Progenitor cell of endocrine pancreas (in vitro differentiated cells): ENCODE measurements at regions not wholly inside any gene's neighbourhood (a gene's known extent, or its start where the extent isn't known, plus 50 kb on each side); places are given as distances from the start of the nearest gene placed in this dataset.

Experiments
- DNase-seq: peaks from one replicate; pipeline ENCODE4 v3.0.0; 2021; ENCODE audit warnings: low spot score; ENCODE audit not compliant: unreplicated experiment
- H3K27ac Mint-ChIP-seq: 2 replicates; pipeline ENCODE4 v1.8.0; 2021; ENCODE audit warnings: mild to moderate bottlenecking, moderate library complexity, mixed read lengths
- H3K27me3 Mint-ChIP-seq: 2 replicates; pipeline ENCODE4 v1.8.0; 2021; ENCODE audit warnings: mixed read lengths
- H3K36me3 Mint-ChIP-seq: 2 replicates; pipeline ENCODE4 v1.8.0; 2022; ENCODE audit warnings: mixed read lengths; ENCODE audit not compliant: insufficient read depth
- H3K4me1 Mint-ChIP-seq: 2 replicates; pipeline ENCODE4 v1.8.0; 2021; ENCODE audit warnings: low read depth, mixed read lengths
- H3K4me3 Mint-ChIP-seq: 2 replicates; pipeline ENCODE4 v1.8.0; 2021; ENCODE audit warnings: low read depth, mild to moderate bottlenecking, moderate library complexity, mixed read lengths
- H3K9me3 Mint-ChIP-seq: 2 replicates; pipeline ENCODE4 v1.8.0; 2021; ENCODE audit warnings: low read depth, mixed read lengths
- TF ChIP-seq, protein P1 (sequence below): fragments of 200-600 bp; sonication (generic); IDR thresholded peaks from one replicate; pipeline ENCODE4 v1.5.0; 2021; ENCODE audit warnings: antibody characterized with exemption, mild to moderate bottlenecking; ENCODE audit not compliant: unreplicated experiment

DNA sequence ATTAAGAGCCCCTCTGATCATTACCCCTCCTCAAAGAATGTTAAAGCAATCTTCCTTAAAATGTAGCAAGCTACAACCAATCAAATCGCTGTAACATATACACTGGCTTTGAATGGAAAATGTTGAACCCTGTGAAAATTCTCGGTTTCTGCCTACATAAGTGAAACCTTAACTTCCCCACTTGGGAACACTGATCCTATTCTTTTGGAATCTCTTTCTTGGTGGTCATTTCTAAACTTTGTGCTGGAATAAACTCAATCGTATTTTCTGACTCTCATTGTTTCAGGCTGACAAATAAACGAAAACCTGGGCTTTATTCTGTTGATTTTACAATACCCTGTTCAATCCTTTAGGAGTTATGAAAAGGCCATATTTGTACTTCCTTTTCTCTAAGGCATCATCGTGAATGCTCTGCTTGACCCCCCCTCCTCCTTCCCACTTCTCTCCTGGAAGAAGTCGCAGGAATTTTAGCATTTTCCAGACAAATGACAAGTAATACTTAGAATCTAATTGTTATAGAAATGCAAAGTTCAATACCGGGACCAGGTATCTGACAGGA is 155.1 kb upstream of the FAM13C start:
- no peaks in the 10 kb centered on the region for H3K4me1 Mint-ChIP-seq
- TF ChIP-seq, protein P1, sequence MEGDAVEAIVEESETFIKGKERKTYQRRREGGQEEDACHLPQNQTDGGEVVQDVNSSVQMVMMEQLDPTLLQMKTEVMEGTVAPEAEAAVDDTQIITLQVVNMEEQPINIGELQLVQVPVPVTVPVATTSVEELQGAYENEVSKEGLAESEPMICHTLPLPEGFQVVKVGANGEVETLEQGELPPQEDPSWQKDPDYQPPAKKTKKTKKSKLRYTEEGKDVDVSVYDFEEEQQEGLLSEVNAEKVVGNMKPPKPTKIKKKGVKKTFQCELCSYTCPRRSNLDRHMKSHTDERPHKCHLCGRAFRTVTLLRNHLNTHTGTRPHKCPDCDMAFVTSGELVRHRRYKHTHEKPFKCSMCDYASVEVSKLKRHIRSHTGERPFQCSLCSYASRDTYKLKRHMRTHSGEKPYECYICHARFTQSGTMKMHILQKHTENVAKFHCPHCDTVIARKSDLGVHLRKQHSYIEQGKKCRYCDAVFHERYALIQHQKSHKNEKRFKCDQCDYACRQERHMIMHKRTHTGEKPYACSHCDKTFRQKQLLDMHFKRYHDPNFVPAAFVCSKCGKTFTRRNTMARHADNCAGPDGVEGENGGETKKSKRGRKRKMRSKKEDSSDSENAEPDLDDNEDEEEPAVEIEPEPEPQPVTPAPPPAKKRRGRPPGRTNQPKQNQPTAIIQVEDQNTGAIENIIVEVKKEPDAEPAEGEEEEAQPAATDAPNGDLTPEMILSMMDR = no peak
- no peak overlapping the region for H3K4me3 Mint-ChIP-seq
- no peak overlapping the region for H3K27ac Mint-ChIP-seq
- no peak for DNase-seq
- no peaks in the 10 kb centered on the region for H3K9me3 Mint-ChIP-seq
- no peaks in the 10 kb centered on the region for H3K36me3 Mint-ChIP-seq
- no peaks in the 10 kb centered on the region for H3K27me3 Mint-ChIP-seq

DNA sequence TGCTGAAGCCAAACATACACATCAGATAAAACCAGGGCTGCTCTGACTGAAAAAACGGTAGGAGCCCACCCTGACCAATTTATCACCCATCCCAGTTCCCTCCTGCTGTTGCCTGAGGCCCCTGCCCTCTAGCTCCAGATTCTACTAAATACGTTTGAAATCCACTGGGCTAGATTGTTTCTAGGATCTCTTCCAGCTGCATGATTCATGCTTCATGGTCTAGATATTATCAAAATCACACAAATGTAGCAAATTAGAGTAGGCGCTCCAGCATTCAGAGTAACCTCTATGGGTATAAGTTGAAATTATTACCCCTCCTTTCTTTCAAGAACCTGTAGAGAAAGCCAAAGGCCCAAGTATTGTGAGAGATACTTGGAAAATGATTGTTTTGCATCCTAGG is 151.2 kb upstream of the FAM13C start:
- Mint-ChIP-seq H3K27me3 (no peaks in the 10 kb centered on the region), H3K27ac (no peak overlapping the region), H3K4me1 (no peaks in the 10 kb centered on the region), H3K9me3 (no peaks in the 10 kb centered on the region), H3K4me3 (no peak overlapping the region), H3K36me3 (no peaks in the 10 kb centered on the region)
- TF ChIP-seq, protein P1 = no peak
- DNase-seq = no peak

DNA sequence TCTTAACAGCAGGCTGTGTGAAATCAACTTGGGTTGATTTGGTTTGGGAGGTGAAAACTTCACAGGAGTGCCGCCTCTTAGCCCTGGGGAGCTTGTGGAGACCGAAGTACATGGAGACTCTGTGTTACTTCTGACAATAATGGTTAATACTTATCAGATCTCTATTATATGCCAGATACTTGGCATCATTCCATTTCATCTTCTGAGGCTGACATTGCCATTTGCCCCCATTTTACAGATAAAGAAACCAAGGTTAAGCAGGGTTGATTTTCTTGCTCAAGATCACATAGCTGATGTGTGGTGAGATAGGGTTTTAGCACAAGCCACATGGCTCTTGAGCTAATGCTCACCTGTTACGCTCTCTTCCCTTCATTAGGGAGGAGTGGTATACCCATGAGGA is 150.6 kb upstream of the FAM13C start:
- H3K27me3 Mint-ChIP-seq = no peaks in the 10 kb centered on the region
- no peak overlapping the region for H3K4me3 Mint-ChIP-seq
- no peak overlapping the region for H3K27ac Mint-ChIP-seq
- no peaks in the 10 kb centered on the region for H3K36me3 Mint-ChIP-seq
- no peaks in the 10 kb centered on the region for H3K4me1 Mint-ChIP-seq
- DNase-seq = no peak
- H3K9me3 Mint-ChIP-seq = no peaks in the 10 kb centered on the region
- TF ChIP-seq, protein P1 = no peak

DNA sequence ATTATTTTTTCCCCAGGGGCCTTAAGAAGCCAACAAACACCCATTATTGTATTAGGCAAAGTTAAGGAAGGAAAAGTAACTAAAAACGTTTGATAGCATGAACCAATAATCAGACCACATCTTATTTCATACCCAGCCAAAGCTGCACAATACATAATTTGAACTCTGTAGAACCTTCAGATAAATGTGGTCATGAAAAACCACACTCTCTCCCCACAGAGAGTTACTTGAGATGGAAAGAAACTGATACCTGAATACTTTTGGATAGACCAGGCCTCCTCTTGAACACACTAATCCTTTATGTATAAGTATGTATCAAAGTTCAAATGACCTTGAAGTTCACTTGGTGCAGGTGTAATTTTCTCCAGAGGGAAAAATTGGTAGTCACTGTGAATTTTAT is 146.6 kb upstream of the FAM13C start:
- Mint-ChIP-seq H3K9me3 (no peaks in the 10 kb centered on the region), H3K27me3 (no peaks in the 10 kb centered on the region), H3K36me3 (no peaks in the 10 kb centered on the region), H3K27ac (no peak overlapping the region), H3K4me1 (no peaks in the 10 kb centered on the region), H3K4me3 (no peak overlapping the region)
- DNase-seq = no peak
- TF ChIP-seq, protein P1 = no peak

DNA sequence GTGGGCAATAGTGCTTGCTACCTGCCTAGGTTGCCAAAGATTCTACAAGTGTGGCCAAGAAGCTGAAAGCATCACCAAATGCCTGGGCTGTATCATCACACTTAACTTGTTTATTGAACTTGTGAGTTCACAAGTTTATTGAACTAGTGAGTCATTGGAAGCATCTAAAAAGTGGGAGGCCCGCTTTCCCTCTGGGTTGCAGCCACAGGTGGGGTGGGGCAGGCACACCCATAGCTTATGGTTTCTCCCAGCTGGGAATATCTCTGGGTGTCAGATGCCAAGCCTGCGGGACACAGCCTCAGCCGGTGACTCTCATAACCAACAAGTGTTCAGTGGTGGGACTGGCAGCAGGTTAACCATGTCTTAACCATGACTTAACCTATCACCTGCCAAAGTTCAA is 145.9 kb upstream of the FAM13C start:
- TF ChIP-seq, protein P1 = no peak
- H3K36me3 Mint-ChIP-seq = no peaks in the 10 kb centered on the region

More for the DNA sequence above, 145.9 kb upstream of the FAM13C start:
- Mint-ChIP-seq H3K27ac (no peak overlapping the region), H3K4me3 (no peak overlapping the region), H3K4me1 (no peaks in the 10 kb centered on the region), H3K9me3 (no peaks in the 10 kb centered on the region), H3K27me3 (no peaks in the 10 kb centered on the region)
- no peak for DNase-seq
